Myocyte (in vitro differentiated cells): ENCODE measurements at regions not wholly inside any gene's neighbourhood (a gene's known extent, or its start where the extent isn't known, plus 50 kb on each side); places are given as distances from the start of the nearest gene placed in this dataset.

Experiments used
- DNase-seq: peaks from one replicate; pipeline ENCODE4 v3.0.0-alpha.2; 2012; ENCODE audit warnings: low read depth

- no peak for DNase-seq
Measured at GRCh38 chr2:35000453-35000852, 1355.1 kb upstream of the CRIM1 start.

- no peak for DNase-seq
Measured at GRCh38 chr2:34998741-34999140, 1356.8 kb upstream of the CRIM1 start.

DNA sequence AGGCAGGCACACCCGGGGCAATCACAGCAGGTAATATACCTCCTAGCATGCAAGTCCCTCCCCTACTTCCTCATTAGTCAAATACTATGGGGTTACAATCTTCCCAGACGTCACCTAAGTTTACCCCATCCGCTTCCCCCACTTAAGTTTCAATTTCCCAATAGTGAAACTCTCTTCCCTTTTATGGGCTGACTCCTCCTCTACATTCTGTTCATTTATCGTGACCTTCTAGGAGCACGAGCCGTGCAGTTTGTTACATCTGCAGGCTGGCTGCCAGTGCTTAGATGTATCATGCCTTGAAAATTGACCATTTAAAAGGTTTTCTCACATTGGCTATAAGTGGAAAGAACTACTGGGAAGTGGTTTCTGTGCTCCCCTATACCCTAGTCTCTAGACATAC lies 1357.8 kb upstream of the CRIM1 start:
- DNase-seq = no peak

GRCh38 chr2:34995196-34995595 lies 1360.4 kb upstream of the CRIM1 start:
- DNase-seq = no peak

- DNase-seq = no peak
Measured at GRCh38 chr2:34991508-34992274, 1363.9 kb upstream of the CRIM1 start.

- no peak for DNase-seq
Measured at GRCh38 chr2:34985474-34985873, 1370.1 kb upstream of the CRIM1 start.

DNA sequence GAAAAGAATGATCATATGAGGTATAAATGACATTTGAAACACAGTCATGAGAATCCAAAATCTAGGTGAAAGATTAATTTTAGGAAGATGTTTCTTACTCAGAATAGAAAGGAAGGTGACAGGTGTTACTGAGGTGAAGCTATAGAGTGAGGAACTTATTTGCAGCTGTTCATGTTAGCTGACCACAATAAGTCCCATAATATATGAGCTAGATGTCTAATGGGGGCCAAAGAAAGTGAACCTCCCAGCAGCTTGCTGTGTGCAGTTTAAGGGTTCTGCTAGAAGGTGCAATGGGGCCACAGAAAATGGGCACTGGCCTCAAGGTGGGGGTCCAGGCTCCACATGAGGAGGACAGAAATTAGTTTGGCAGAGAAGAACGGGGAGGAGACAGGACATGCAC lies 1374.9 kb upstream of the CRIM1 start:
- no peak for DNase-seq

DNA sequence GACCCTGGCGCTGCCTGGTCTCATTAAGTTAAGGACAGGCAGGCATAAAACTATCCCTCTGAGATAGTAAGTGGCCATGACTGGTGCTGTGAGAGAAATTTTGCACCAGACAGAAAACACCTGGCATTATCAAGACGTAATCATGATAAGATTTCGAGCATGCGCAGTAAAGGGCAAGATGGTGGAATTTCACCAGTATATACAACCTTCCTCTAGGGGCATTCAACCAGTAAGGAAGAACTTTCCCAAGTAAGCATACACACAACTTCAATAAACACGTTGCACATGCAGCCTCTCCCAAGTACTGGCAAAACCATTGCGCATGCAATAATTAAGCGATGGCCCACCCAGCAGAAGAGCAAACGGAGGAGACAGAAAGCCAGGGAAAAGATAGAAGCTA lies 1376.4 kb upstream of the CRIM1 start:
- no peak for DNase-seq

- no peak for DNase-seq
Measured at GRCh38 chr2:34961822-34962221, 1362.7 kb upstream of the FAM98A start.

DNA sequence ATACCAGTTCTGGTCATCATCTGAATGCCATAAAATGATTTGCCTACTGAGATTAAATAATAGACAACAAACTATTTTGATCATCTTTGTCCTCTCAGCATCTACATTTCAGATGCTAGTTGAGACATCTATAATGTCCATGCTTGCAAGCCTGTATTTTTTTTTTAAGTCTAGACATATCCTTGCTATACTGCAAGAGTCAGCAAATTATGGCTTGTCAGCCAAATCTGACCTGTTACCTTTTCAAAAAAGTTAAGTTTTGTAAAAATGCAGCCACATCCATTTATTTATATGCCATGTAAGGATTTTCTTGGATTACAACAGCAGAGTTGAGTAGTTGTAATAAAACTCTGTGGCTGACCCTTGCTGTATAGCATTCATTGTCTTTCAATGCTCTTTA lies 1355.7 kb upstream of the FAM98A start:
- DNase-seq = no peak

- no peak for DNase-seq
Measured at GRCh38 chr2:34950797-34951196, 1351.7 kb upstream of the FAM98A start.

DNA sequence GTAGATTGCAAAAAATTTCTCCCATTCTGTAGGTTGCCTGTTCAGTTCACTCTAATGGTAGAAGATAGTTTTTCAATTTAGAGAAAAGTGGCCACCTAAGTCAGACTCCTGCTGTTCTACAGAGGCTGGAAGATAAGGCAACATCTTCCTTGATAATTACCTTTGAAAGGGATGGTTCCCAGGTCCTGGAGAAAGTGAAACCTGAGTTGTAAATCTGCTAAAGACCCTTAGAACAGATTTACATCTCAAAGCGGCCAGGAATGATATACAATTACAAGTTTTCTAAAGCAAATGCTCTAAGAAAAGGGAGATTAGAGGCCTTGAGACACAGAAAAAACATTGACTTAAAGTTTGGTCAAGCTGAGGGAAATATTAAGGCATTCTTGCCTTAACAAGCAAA lies 1350.2 kb upstream of the FAM98A start:
- DNase-seq = no peak

- DNase-seq = no peak
Measured at GRCh38 chr2:34936089-34936488, 1337.0 kb upstream of the FAM98A start.

GRCh38 chr2:34912084-34912483 lies 1313.0 kb upstream of the FAM98A start:
- DNase-seq = no peak

GRCh38 chr2:34909992-34910705 lies 1311.0 kb upstream of the FAM98A start:
- DNase-seq = no peak

DNA sequence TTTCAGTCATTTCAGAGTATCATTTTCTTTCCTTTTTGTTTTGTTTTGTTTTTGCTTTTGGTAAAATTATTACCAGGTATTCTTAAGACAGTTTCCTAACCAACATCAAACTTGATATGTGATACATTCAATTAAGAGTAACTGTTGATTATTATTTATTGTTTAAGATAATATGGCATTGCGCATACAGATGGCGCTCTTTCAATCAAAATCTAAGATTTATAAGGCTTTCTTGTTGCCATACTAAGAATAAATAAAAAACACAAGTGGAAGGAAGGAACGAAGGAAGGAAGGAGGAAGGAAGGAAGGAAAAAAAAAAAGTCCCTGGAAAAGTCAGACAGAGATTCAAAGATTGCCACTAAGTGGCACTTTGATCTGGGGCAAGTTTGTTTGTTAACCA lies 1308.7 kb upstream of the FAM98A start:
- DNase-seq = no peak

DNA sequence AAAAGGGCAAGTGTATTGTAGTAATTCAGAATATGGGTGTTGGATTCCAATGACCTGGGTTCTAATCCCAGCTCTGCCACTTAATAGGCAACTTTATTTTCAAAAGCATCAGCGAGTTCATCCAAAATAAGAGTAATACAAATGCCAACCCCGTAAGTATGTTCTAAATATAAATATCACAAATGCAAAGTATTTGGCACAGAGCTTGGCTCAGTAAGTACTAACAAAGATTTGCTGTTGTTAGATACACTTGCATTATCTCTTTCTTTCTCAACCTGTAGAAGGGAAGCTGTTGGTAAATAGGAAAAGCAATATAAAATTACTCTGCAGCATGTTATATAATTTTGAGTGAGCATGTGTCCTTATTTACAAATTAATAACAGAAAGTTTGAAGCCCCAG lies 1302.6 kb upstream of the FAM98A start:
- DNase-seq = no peak

DNA sequence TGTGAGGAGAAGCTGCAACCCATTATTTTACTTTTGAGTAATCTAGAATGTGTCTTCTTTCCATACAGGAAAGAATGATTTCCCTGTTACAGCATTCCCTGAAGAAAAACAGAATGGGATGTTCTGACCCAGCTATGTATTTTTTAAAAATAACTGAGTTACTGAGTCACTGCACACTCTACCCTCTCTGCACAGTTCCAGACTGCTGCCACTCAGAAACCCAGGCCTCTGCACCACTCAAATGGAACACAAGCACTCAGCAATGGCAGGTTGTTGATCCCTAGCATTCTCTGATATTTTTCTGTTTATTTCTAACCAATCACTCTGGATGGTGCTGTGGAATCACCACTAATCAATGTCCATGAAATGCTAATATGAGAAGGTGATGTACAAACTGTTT lies 1300.0 kb upstream of the FAM98A start:
- DNase-seq = no peak

- no peak for DNase-seq
Measured at GRCh38 chr2:34892766-34893165, 1293.7 kb upstream of the FAM98A start.

DNA sequence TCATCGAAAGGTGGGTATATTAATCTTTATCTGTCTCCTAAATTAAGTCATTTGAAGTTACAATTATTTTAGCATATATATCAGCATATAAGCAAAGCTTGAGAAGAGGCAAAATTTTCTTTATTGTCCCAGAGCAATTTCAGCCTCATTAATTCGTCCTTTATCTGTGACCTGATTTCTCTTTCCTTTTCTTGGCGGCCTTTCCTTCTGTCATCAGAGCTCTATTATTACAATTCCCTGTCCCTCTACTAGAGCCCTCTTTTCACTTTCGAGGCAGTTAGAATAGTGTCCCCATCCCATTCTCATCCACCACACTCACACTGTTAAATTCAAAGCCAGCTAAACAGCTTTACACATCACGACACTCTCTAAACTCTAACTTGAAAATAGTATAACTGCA lies 1293.2 kb upstream of the FAM98A start:
- no peak for DNase-seq

DNA sequence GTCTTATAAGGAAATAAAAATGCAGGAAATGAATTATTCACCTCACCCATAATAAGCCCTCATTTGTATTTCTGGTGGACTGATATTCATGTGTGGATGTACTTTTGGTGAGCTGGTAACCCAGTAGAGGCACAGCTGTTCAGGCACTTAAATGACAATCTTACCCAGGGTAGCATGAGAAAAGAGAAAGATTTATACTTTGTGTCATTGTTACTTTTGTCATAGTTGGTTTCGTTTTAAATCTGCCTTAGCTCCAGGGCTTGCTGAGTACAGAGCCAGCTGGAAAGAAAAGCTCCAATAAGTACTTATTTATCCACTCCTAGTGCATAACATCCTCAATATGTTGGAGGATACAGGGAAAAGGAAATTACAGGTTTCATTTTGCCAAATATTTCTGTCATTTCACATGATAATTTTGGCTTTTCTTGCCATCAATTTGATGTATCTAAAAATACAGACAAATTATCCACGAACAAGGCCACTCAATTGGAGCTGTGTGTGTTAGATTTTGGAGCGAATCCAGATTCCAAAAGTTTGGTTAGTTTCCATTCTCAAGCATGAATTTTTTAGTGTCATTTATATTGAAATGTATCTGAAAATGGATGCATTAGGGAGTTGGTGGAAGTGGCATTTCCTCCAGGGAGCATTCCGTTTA lies 1276.1 kb upstream of the FAM98A start:
- DNase-seq = no peak

GRCh38 chr2:34853646-34854045 lies 1254.5 kb upstream of the FAM98A start:
- no peak for DNase-seq

GRCh38 chr2:34851804-34852203 lies 1252.7 kb upstream of the FAM98A start:
- no peak for DNase-seq
